ENCODE measurements at regions not wholly inside any gene's neighbourhood (a gene's known extent, or its start where the extent isn't known, plus 50 kb on each side); places are given as distances from the start of the nearest gene placed in this dataset.

- no peaks in the 10 kb centered on the region for H3K27me3 ChIP-seq (ENCODE audit: insufficient read depth, low read depth, low read length)
These were observed 270.1 kb upstream of the TPK1 start for GRCh38 chr7:145106001-145106400.

GRCh38 chr7:145105561-145105960 lies 269.7 kb upstream of the TPK1 start:
- Histone ChIP-seq H3K4me3 (ENCODE audit: low read length) (no peak overlapping the region), H3F3A (ENCODE audit: insufficient read depth, low read length, poor library complexity, severe bottlenecking) (no peaks in the 10 kb centered on the region), H3K27me3 (ENCODE audit: insufficient read depth, low read depth, low read length) (no peaks in the 10 kb centered on the region), H3K27ac (ENCODE audit: low read length) (peak overlapping the region; percentile 1), H3K36me3 (ENCODE audit: insufficient read depth, low read length) (no peaks in the 10 kb centered on the region), H3K4me2 (ENCODE audit: low read length) (no peak overlapping the region), H3K9me3 (ENCODE audit: low read length) (no peaks in the 10 kb centered on the region), H2AFZ (ENCODE audit: low read depth, low read length) (no peak overlapping the region), H4K20me1 (ENCODE audit: insufficient read depth) (no peaks in the 10 kb centered on the region), H3K9ac (ENCODE audit: low read length) (no peak overlapping the region), H3K79me2 (replicated peaks; ENCODE audit: insufficient read depth, low read length) (no peaks in the 10 kb centered on the region), H3K9me2 (ENCODE audit: insufficient read depth, low read length) (no peaks in the 10 kb centered on the region)
- no peak for TF ChIP-seq REST (IDR thresholded peaks at IDR 0.05; ENCODE audit: borderline replicate concordance)
- TF ChIP-seq POLR2AphosphoS5 (IDR thresholded peaks at IDR 0.05): no peak

More at GRCh38 chr7:145106001-145106400, 270.1 kb upstream of the TPK1 start:
- Histone ChIP-seq H3K27ac (ENCODE audit: low read length) (peak overlapping the region; percentile 1), H3K9ac (ENCODE audit: low read length) (no peak overlapping the region), H3K9me2 (ENCODE audit: insufficient read depth, low read length) (no peaks in the 10 kb centered on the region), H3K79me2 (replicated peaks; ENCODE audit: insufficient read depth, low read length) (no peaks in the 10 kb centered on the region), H3K4me2 (ENCODE audit: low read length) (no peak overlapping the region), H2AFZ (ENCODE audit: low read depth, low read length) (no peak overlapping the region), H3K36me3 (ENCODE audit: insufficient read depth, low read length) (no peaks in the 10 kb centered on the region), H3F3A (ENCODE audit: insufficient read depth, low read length, poor library complexity, severe bottlenecking) (no peaks in the 10 kb centered on the region), H4K20me1 (ENCODE audit: insufficient read depth) (no peaks in the 10 kb centered on the region), H3K4me3 (ENCODE audit: low read length) (no peak overlapping the region), H3K9me3 (ENCODE audit: low read length) (no peaks in the 10 kb centered on the region)
- TF ChIP-seq SMC3 (conservative IDR thresholded peaks at IDR 0.05; ENCODE audit: poor library complexity) (no peak), REST (IDR thresholded peaks at IDR 0.05; ENCODE audit: borderline replicate concordance) (no peak), RAD21 (conservative IDR thresholded peaks at IDR 0.05) (no peak), CTCF (IDR thresholded peaks at IDR 0.05; ENCODE audit: poor library complexity, severe bottlenecking) (no peak), EZH2 (IDR thresholded peaks at IDR 0.05; ENCODE audit: borderline replicate concordance, insufficient read depth, low read length, poor library complexity, severe bottlenecking) (no peak), TAF1 (IDR thresholded peaks at IDR 0.05; ENCODE audit: low read depth) (no peak), POLR2AphosphoS5 (IDR thresholded peaks at IDR 0.05) (no peak), EP300 (conservative IDR thresholded peaks at IDR 0.05; ENCODE audit: poor library complexity, severe bottlenecking) (no peak), MXI1 (conservative IDR thresholded peaks at IDR 0.05; ENCODE audit: poor library complexity, severe bottlenecking) (no peak)

Data from neural cell (in vitro differentiated cells).